Activated T-cell treated with anti-CD3 and anti-CD28 coated beads, Interleukin-2, amount 50 U/mL, for 24 hours (primary cell): ENCODE measurements at regions not wholly inside any gene's neighbourhood (a gene's known extent, or its start where the extent isn't known, plus 50 kb on each side); places are given as distances from the start of the nearest gene placed in this dataset.

ENCODE experiments used
- DNase-seq: peaks from one replicate; pipeline ENCODE4 v3.0.0-alpha.2; 2020
- H3K27ac Mint-ChIP-seq: 2 replicates; pipeline ENCODE4 v1.8.0; 2020; ENCODE audit warnings: mild to moderate bottlenecking, mixed read lengths
- H3K27me3 Mint-ChIP-seq: 2 replicates; pipeline ENCODE4 v1.8.0; 2020; ENCODE audit warnings: mixed read lengths
- H3K36me3 Mint-ChIP-seq: 2 replicates; pipeline ENCODE4 v1.8.0; 2020; ENCODE audit warnings: low read depth, mixed read lengths
- H3K4me1 Mint-ChIP-seq: 2 replicates; pipeline ENCODE4 v1.8.0; 2020; ENCODE audit warnings: low read depth, mixed read lengths
- H3K4me3 Mint-ChIP-seq: 2 replicates; pipeline ENCODE4 v1.8.0; 2020; ENCODE audit warnings: mild to moderate bottlenecking, moderate library complexity, mixed read lengths
- H3K9me3 Mint-ChIP-seq: 2 replicates; pipeline ENCODE4 v1.8.0; 2020; ENCODE audit warnings: mixed read lengths

GRCh38 chr18:23356915-23357601, 96.0 kb upstream of the RIOK3 start:
- H3K9me3 Mint-ChIP-seq, result no peaks in the 10 kb centered on the region
- H3K36me3 Mint-ChIP-seq, result peaks cover 25% of the 10 kb centered on the region
- H3K4me1 Mint-ChIP-seq, result peaks cover 19% of the 10 kb centered on the region
- DNase-seq, result no peak
- no peak overlapping the region for H3K27ac Mint-ChIP-seq
- H3K27me3 Mint-ChIP-seq, result no peaks in the 10 kb centered on the region
- H3K4me3 Mint-ChIP-seq, result no peak overlapping the region

GRCh38 chr18:23357996-23358594, 95.0 kb upstream of the RIOK3 start:
- Mint-ChIP-seq H3K27me3 (no peaks in the 10 kb centered on the region), H3K9me3 (no peaks in the 10 kb centered on the region), H3K36me3 (peaks cover 17% of the 10 kb centered on the region), H3K4me1 (peaks cover 19% of the 10 kb centered on the region), H3K4me3 (no peak overlapping the region), H3K27ac (peak overlapping the region; percentile 28)
- DNase-seq, result no peak

- DNase-seq, result no peak
- H3K27me3 Mint-ChIP-seq, result no peaks in the 10 kb centered on the region
- no peak overlapping the region for H3K4me3 Mint-ChIP-seq
- no peaks in the 10 kb centered on the region for H3K9me3 Mint-ChIP-seq
- H3K4me1 Mint-ChIP-seq, result peaks cover 19% of the 10 kb centered on the region
- H3K36me3 Mint-ChIP-seq, result peaks cover 12% of the 10 kb centered on the region
- H3K27ac Mint-ChIP-seq, result no peak overlapping the region
Observed at GRCh38 chr18:23359421-23359820, 93.7 kb upstream of the RIOK3 start.

- DNase-seq, result no peak
- Mint-ChIP-seq H3K4me3 (no peak overlapping the region), H3K27me3 (no peaks in the 10 kb centered on the region), H3K36me3 (peaks cover 3% of the 10 kb centered on the region), H3K4me1 (peaks cover 4% of the 10 kb centered on the region), H3K27ac (no peak overlapping the region), H3K9me3 (no peaks in the 10 kb centered on the region)
Observed at GRCh38 chr18:23363865-23364570, 89.1 kb upstream of the RIOK3 start.

GRCh38 chr18:23365602-23366001, 87.5 kb upstream of the RIOK3 start:
- Mint-ChIP-seq H3K27ac (no peak overlapping the region), H3K27me3 (no peaks in the 10 kb centered on the region), H3K9me3 (no peaks in the 10 kb centered on the region), H3K4me3 (no peak overlapping the region), H3K36me3 (peaks cover 2% of the 10 kb centered on the region), H3K4me1 (no peaks in the 10 kb centered on the region)
- no peak for DNase-seq

- H3K27me3 Mint-ChIP-seq, result no peaks in the 10 kb centered on the region
- no peak overlapping the region for H3K27ac Mint-ChIP-seq
Observed at GRCh38 chr18:23369266-23369665, 83.8 kb upstream of the RIOK3 start.

GRCh38 chr18:23373570-23373969, 79.5 kb upstream of the RIOK3 start:
- no peak overlapping the region for H3K27ac Mint-ChIP-seq
- peaks cover 14% of the 10 kb centered on the region for H3K4me1 Mint-ChIP-seq
- peaks cover 11% of the 10 kb centered on the region for H3K36me3 Mint-ChIP-seq
- no peaks in the 10 kb centered on the region for H3K27me3 Mint-ChIP-seq
- no peak for DNase-seq
- H3K9me3 Mint-ChIP-seq, result no peaks in the 10 kb centered on the region
- H3K4me3 Mint-ChIP-seq, result no peak overlapping the region

More at GRCh38 chr18:23369266-23369665, 83.8 kb upstream of the RIOK3 start:
- Mint-ChIP-seq H3K36me3 (peaks cover 4% of the 10 kb centered on the region), H3K4me3 (no peak overlapping the region), H3K9me3 (no peaks in the 10 kb centered on the region), H3K4me1 (no peaks in the 10 kb centered on the region)
- DNase-seq, result no peak

- Mint-ChIP-seq H3K4me1 (peaks cover 18% of the 10 kb centered on the region), H3K27me3 (no peaks in the 10 kb centered on the region), H3K36me3 (peaks cover 17% of the 10 kb centered on the region), H3K9me3 (no peaks in the 10 kb centered on the region), H3K27ac (peak overlapping the region; percentile 71), H3K4me3 (no peak overlapping the region)
- DNase-seq, result no peak
Observed at GRCh38 chr18:23377669-23378301, 75.3 kb upstream of the RIOK3 start.

- peak overlapping the region; percentile 71 for H3K27ac Mint-ChIP-seq
- H3K4me1 Mint-ChIP-seq, result peaks cover 18% of the 10 kb centered on the region
- no peak for DNase-seq
Observed at GRCh38 chr18:23378302-23378686, 74.8 kb upstream of the RIOK3 start.

GRCh38 chr18:23380001-23380550, 73.0 kb upstream of the RIOK3 start:
- Mint-ChIP-seq H3K36me3 (peaks cover 25% of the 10 kb centered on the region), H3K27ac (no peak overlapping the region), H3K27me3 (no peaks in the 10 kb centered on the region), H3K4me1 (peaks cover 26% of the 10 kb centered on the region), H3K4me3 (no peak overlapping the region), H3K9me3 (no peaks in the 10 kb centered on the region)
- DNase-seq, result no peak

More at GRCh38 chr18:23378302-23378686, 74.8 kb upstream of the RIOK3 start:
- peaks cover 17% of the 10 kb centered on the region for H3K36me3 Mint-ChIP-seq
- no peaks in the 10 kb centered on the region for H3K9me3 Mint-ChIP-seq
- H3K27me3 Mint-ChIP-seq, result no peaks in the 10 kb centered on the region
- H3K4me3 Mint-ChIP-seq, result no peak overlapping the region

GRCh38 chr18:23380817-23381216, 72.3 kb upstream of the RIOK3 start:
- no peak for DNase-seq
- Mint-ChIP-seq H3K4me1 (peaks cover 33% of the 10 kb centered on the region), H3K4me3 (no peak overlapping the region), H3K27ac (no peak overlapping the region), H3K27me3 (no peaks in the 10 kb centered on the region), H3K9me3 (no peaks in the 10 kb centered on the region), H3K36me3 (peaks cover 25% of the 10 kb centered on the region)

- H3K36me3 Mint-ChIP-seq, result peaks cover 18% of the 10 kb centered on the region
- no peaks in the 10 kb centered on the region for H3K9me3 Mint-ChIP-seq
- H3K27ac Mint-ChIP-seq, result no peak overlapping the region
- no peak overlapping the region for H3K4me3 Mint-ChIP-seq
- H3K27me3 Mint-ChIP-seq, result no peaks in the 10 kb centered on the region
- H3K4me1 Mint-ChIP-seq, result peaks cover 20% of the 10 kb centered on the region
- DNase-seq, result no peak
Observed at GRCh38 chr18:23383494-23383893, 69.6 kb upstream of the RIOK3 start.

- peak overlapping the region; percentile 66 for H3K27ac Mint-ChIP-seq
- H3K9me3 Mint-ChIP-seq, result no peaks in the 10 kb centered on the region
- H3K4me1 Mint-ChIP-seq, result peaks cover 16% of the 10 kb centered on the region
- peaks cover 21% of the 10 kb centered on the region for H3K36me3 Mint-ChIP-seq
- DNase-seq, result no peak
- H3K27me3 Mint-ChIP-seq, result no peaks in the 10 kb centered on the region
- no peak overlapping the region for H3K4me3 Mint-ChIP-seq
Observed at GRCh38 chr18:23384778-23385736, 68.0 kb upstream of the RIOK3 start.

GRCh38 chr18:23386317-23386716, 66.8 kb upstream of the RIOK3 start:
- no peak overlapping the region for H3K27ac Mint-ChIP-seq
- no peaks in the 10 kb centered on the region for H3K9me3 Mint-ChIP-seq
- H3K4me3 Mint-ChIP-seq, result no peak overlapping the region
- peaks cover 16% of the 10 kb centered on the region for H3K4me1 Mint-ChIP-seq
- H3K36me3 Mint-ChIP-seq, result peaks cover 20% of the 10 kb centered on the region
- H3K27me3 Mint-ChIP-seq, result no peaks in the 10 kb centered on the region
- no peak for DNase-seq
